Liver (tissue), 8 donors: ENCODE measurements at regions not wholly inside any gene's neighbourhood (a gene's known extent, or its start where the extent isn't known, plus 50 kb on each side); places are given as distances from the start of the nearest gene placed in this dataset.

ENCODE experiments used
- DNase-seq: peaks from one replicate; pipeline ENCODE4 v3.0.0-alpha.2; 2017; ENCODE audit warnings: low spot score
- H3K27ac ChIP-seq, 2 donors: one replicate each; pipeline ENCODE4 v1.7.0; 2013; ENCODE audit warnings: inconsistent platforms in 2 of 2, low read length in 2 of 2, control low read depth in 1 of 2, low read depth in 1 of 2, mild to moderate bottlenecking in 1 of 2
- H3K27me3 ChIP-seq, 4 donors: one replicate each; pipeline versions ENCODE4 v1.6.1 to v1.7.0; 2013; ENCODE audit warnings: low read length in 3 of 4, inconsistent platforms in 1 of 4, mild to moderate bottlenecking in 1 of 4, moderate library complexity in 1 of 4; ENCODE audit not compliant: control insufficient read depth in 4 of 4, insufficient read depth in 4 of 4
- H3K36me3 ChIP-seq, 4 donors: one replicate each; pipeline versions ENCODE4 v1.6.1 to v1.7.0; 2013; ENCODE audit warnings: low read length in 3 of 4, mild to moderate bottlenecking in 3 of 4, low read depth in 1 of 4, moderate library complexity in 1 of 4; ENCODE audit not compliant: control insufficient read depth in 4 of 4, insufficient read depth in 3 of 4
- H3K4me1 ChIP-seq, 4 donors: one replicate each; pipeline versions ENCODE4 v1.6.1 to v1.7.0; 2013; ENCODE audit warnings: low read length in 3 of 4, mild to moderate bottlenecking in 3 of 4, moderate library complexity in 1 of 4; ENCODE audit not compliant: control insufficient read depth in 4 of 4, insufficient read depth in 4 of 4
- H3K4me3 ChIP-seq, 3 donors: one replicate each; pipeline versions ENCODE4 v1.6.1 to v1.7.0; 2013; ENCODE audit warnings: low read length in 3 of 3, control low read depth in 1 of 3, low read depth in 1 of 3, mild to moderate bottlenecking in 1 of 3
- H3K9ac ChIP-seq, 2 donors: one replicate each; pipeline ENCODE4 v1.7.0; 2013; ENCODE audit warnings: low read length in 2 of 2, mild to moderate bottlenecking in 2 of 2, moderate library complexity in 2 of 2, control low read depth in 1 of 2, low read depth in 1 of 2
- H3K9me3 ChIP-seq, 4 donors: one replicate each; pipeline versions ENCODE4 v1.6.1 to v1.7.0; 2013; ENCODE audit warnings: low read length in 3 of 4; ENCODE audit not compliant: control insufficient read depth in 4 of 4
- CTCF ChIP-seq: fragments of 150-350 bp; IDR thresholded peaks from 2 replicates; pipeline ENCODE4 v1.5.1; 2017; ENCODE audit warnings: improper control_type of control experiment, low read depth, low read length; ENCODE audit not compliant: missing input control
- EGR1 ChIP-seq, 2 donors: IDR thresholded peaks; 2 replicates each; pipeline ENCODE4 v1.6.1; 2016 to 2018; ENCODE audit warnings: antibody characterized with exemption in 2 of 2, low read depth in 2 of 2
- FOXA1 ChIP-seq: IDR thresholded peaks from 2 replicates; pipeline ENCODE4 v1.6.1; 2016; ENCODE audit warnings: antibody characterized with exemption
- FOXA2 ChIP-seq: IDR thresholded peaks from 2 replicates; pipeline ENCODE4 v1.6.1; 2016; ENCODE audit warnings: antibody characterized with exemption
- GABPA ChIP-seq, 2 donors: IDR thresholded peaks in 1 of 2; conservative IDR thresholded peaks in 1 of 2; 2 replicates each; pipeline ENCODE4 v1.6.1; 2016; ENCODE audit warnings: antibody characterized with exemption in 2 of 2, mild to moderate bottlenecking in 1 of 2, moderate library complexity in 1 of 2
- HNF4A ChIP-seq, 2 donors: conservative IDR thresholded peaks; 2 replicates each; pipeline ENCODE4 v1.6.1; 2016; ENCODE audit warnings: antibody characterized with exemption in 2 of 2, mild to moderate bottlenecking in 2 of 2
- HNF4G ChIP-seq: IDR thresholded peaks from 2 replicates; pipeline ENCODE4 v1.6.1; 2016; ENCODE audit warnings: antibody characterized with exemption
- JUND ChIP-seq, 2 donors: IDR thresholded peaks; 2 replicates each; pipeline ENCODE4 v1.6.1; 2016; ENCODE audit warnings: antibody characterized with exemption in 2 of 2
- NR2F2 ChIP-seq: IDR thresholded peaks from 2 replicates; pipeline ENCODE4 v1.6.1; 2016; ENCODE audit warnings: antibody characterized with exemption
- RAD21 ChIP-seq, 2 donors: IDR thresholded peaks; 2 replicates each; pipeline ENCODE4 v1.6.1; 2016; ENCODE audit warnings: antibody characterized with exemption in 2 of 2, mild to moderate bottlenecking in 2 of 2
- REST ChIP-seq: IDR thresholded peaks from 2 replicates; pipeline ENCODE4 v1.6.1; 2016; ENCODE audit warnings: antibody characterized with exemption, mild to moderate bottlenecking
- RXRA ChIP-seq, 2 donors: IDR thresholded peaks; 2 replicates each; pipeline ENCODE4 v1.6.1; 2017 to 2018; ENCODE audit warnings: antibody characterized with exemption in 2 of 2, mild to moderate bottlenecking in 1 of 2
- SP1 ChIP-seq: IDR thresholded peaks from 2 replicates; pipeline ENCODE4 v1.6.1; 2018; ENCODE audit warnings: antibody characterized with exemption, mild to moderate bottlenecking
- YY1 ChIP-seq: IDR thresholded peaks from 2 replicates; pipeline ENCODE4 v1.6.1; 2016; ENCODE audit warnings: antibody characterized with exemption, mild to moderate bottlenecking
- ZBTB33 ChIP-seq: IDR thresholded peaks from 2 replicates; pipeline ENCODE4 v1.6.1; 2016; ENCODE audit warnings: antibody characterized with exemption
- WGBS: extraction: QIAGEN DNeasy Blood & Tissue Kit; methylation state at CpG from one replicate; pipeline ENCODE4 v1.1.7; 2013; 5-methylcytosine and 5-hydroxymethylcytosine counted together
- TF ChIP-seq, protein P1 (sequence below): IDR thresholded peaks from 2 replicates; pipeline ENCODE4 v1.6.1; 2016; ENCODE audit warnings: antibody characterized with exemption
- TF ChIP-seq, protein P2 (sequence below): IDR thresholded peaks from 2 replicates; pipeline ENCODE4 v1.6.1; 2016; ENCODE audit warnings: antibody characterized with exemption
- donor health status: healthy.
- donor health status: healthy.
- donor health status: healthy.
- donor health status: healthy.
- donor health status: healthy.

DNA sequence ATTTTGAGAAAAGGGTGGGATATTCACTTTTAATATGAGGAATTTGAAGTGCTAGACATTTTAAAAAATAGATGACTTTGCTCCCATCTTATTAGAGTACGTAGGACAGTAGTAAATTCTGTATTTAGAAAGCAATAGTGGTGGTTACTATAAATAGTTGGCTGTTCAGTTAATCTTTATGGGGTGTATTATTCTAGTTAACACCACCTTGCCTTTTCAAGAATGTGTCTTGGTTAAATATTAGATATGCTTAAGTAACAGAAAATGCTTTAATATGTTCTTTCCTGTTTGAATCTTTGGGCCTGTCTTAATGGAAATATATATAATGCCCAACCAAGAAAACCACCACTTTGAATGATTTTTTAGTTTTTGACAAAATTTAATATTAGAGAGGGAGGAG lies 608.7 kb upstream of the FAM174A start:
- Histone ChIP-seq H3K4me3 (no peak overlapping the region), H3K9me3 (no peaks in the 10 kb centered on the region), H3K27ac (no peak overlapping the region), H3K4me1 (no peaks in the 10 kb centered on the region), H3K9ac (no peak overlapping the region), H3K27me3 (no peaks in the 10 kb centered on the region), H3K36me3 (no peaks in the 10 kb centered on the region)
- no peak for TF ChIP-seq RXRA (IDR thresholded peaks at IDR 0.05)
- TF ChIP-seq, protein P1, sequence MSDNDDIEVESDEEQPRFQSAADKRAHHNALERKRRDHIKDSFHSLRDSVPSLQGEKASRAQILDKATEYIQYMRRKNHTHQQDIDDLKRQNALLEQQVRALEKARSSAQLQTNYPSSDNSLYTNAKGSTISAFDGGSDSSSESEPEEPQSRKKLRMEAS, result no peak
- TF ChIP-seq HNF4G, result no peak
- no peak for TF ChIP-seq FOXA1
- TF ChIP-seq RAD21 (IDR thresholded peaks at IDR 0.05), result no peak
- TF ChIP-seq FOXA2, result no peak
- TF ChIP-seq CTCF, result no peak
- no peak for TF ChIP-seq GABPA (IDR thresholded peaks at IDR 0.05 in 1 of 2, conservative IDR thresholded peaks at IDR 0.05 in 1 of 2)
- TF ChIP-seq NR2F2, result no peak
- TF ChIP-seq, protein P2, sequence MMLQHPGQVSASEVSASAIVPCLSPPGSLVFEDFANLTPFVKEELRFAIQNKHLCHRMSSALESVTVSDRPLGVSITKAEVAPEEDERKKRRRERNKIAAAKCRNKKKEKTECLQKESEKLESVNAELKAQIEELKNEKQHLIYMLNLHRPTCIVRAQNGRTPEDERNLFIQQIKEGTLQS, result no peak
- no peak for TF ChIP-seq ZBTB33
- no peak for TF ChIP-seq JUND (IDR thresholded peaks at IDR 0.05)
- no peak for DNase-seq
- WGBS, result 60% methylated on average over 1 of the region's 1 CpG

GRCh38 chr5:99922386-99922785 lies 612.8 kb upstream of the FAM174A start:
- Histone ChIP-seq H3K27me3 (no peaks in the 10 kb centered on the region), H3K4me1 (no peaks in the 10 kb centered on the region), H3K36me3 (no peaks in the 10 kb centered on the region), H3K9ac (no peak overlapping the region), H3K27ac (no peak overlapping the region), H3K9me3 (no peaks in the 10 kb centered on the region), H3K4me3 (no peak overlapping the region)
- TF ChIP-seq RXRA (IDR thresholded peaks at IDR 0.05) (no peak), REST (no peak), ZBTB33 (no peak), HNF4G (no peak), FOXA2 (no peak), HNF4A (conservative IDR thresholded peaks at IDR 0.05) (no peak), EGR1 (IDR thresholded peaks at IDR 0.05; ENCODE audit: low read depth in 2 of 2) (no peak), JUND (IDR thresholded peaks at IDR 0.05) (no peak), CTCF (no peak), RAD21 (IDR thresholded peaks at IDR 0.05) (no peak), YY1 (no peak), FOXA1 (no peak), SP1 (no peak)
- TF ChIP-seq, protein P1, result no peak
- TF ChIP-seq, protein P2, result no peak
- DNase-seq, result no peak
